Thymus (tissue), 11 donors: ENCODE measurements at regions not wholly inside any gene's neighbourhood (a gene's known extent, or its start where the extent isn't known, plus 50 kb on each side); places are given as distances from the start of the nearest gene placed in this dataset.
"Not testable (repeated sequence)": the region's sequence is repeated elsewhere in the genome, so short reads cannot be mapped to it uniquely, and the experiment has no call there.

Experiments used
- DNase-seq, 9 donors: peaks; one replicate each; pipeline ENCODE4 v3.0.0-alpha.2; 2013; ENCODE audit warnings: low spot score in 9 of 9, low read depth in 6 of 9, missing footprints in 1 of 9
- H3K27ac ChIP-seq, 2 donors: one replicate each; pipeline ENCODE4 v1.5.1; 2013; ENCODE audit warnings: control low read depth in 1 of 2, low read depth in 1 of 2, low read length in 1 of 2, mild to moderate bottlenecking in 1 of 2, moderate library complexity in 1 of 2
- H3K27me3 ChIP-seq, 2 donors: one replicate each; pipeline ENCODE4 v1.5.1; 2013; ENCODE audit warnings: low read length in 1 of 2; ENCODE audit not compliant: control insufficient read depth in 2 of 2, insufficient read depth in 1 of 2
- H3K36me3 ChIP-seq, 2 donors: one replicate each; pipeline ENCODE4 v1.5.1; 2013; ENCODE audit warnings: low read length in 1 of 2, mild to moderate bottlenecking in 1 of 2, moderate library complexity in 1 of 2; ENCODE audit not compliant: control insufficient read depth in 2 of 2, insufficient read depth in 2 of 2
- H3K4me1 ChIP-seq, 2 donors: one replicate each; pipeline ENCODE4 v1.5.1; 2013; ENCODE audit warnings: low read length in 2 of 2; ENCODE audit not compliant: control insufficient read depth in 2 of 2, insufficient read depth in 2 of 2
- H3K4me3 ChIP-seq, 2 donors: one replicate each; pipeline ENCODE4 v1.5.1; 2013; ENCODE audit warnings: low read length in 2 of 2, control low read depth in 1 of 2, mild to moderate bottlenecking in 1 of 2
- H3K9me3 ChIP-seq, 2 donors: one replicate each; pipeline ENCODE4 v1.5.1; 2013; ENCODE audit warnings: low read length in 1 of 2, mild to moderate bottlenecking in 1 of 2; ENCODE audit not compliant: control insufficient read depth in 2 of 2, insufficient read depth in 1 of 2
- WGBS: extraction: QIAGEN DNeasy Blood & Tissue Kit; methylation state at CpG from one replicate; pipeline ENCODE4 v1.1.7; 2013; 5-methylcytosine and 5-hydroxymethylcytosine counted together
- donor health status: healthy.

GRCh38 chr9:42792725-42793124 lies 609.3 kb downstream of the SPATA31A6 start:
- H3K36me3 ChIP-seq, H3K9me3 ChIP-seq, DNase-seq, H3K4me1 ChIP-seq, H3K4me3 ChIP-seq, H3K27ac ChIP-seq, H3K27me3 ChIP-seq: not testable (repeated sequence)
- WGBS, result 67% methylated on average over 16 of the region's 16 CpGs

GRCh38 chr9:42798571-42798970 lies 615.1 kb downstream of the SPATA31A6 start:
- DNase-seq, H3K27me3 ChIP-seq, H3K4me3 ChIP-seq, H3K4me1 ChIP-seq, H3K9me3 ChIP-seq, H3K36me3 ChIP-seq, H3K27ac ChIP-seq: not testable (repeated sequence)
- 19% methylated on average over 1 of the region's 1 CpG for WGBS

DNA sequence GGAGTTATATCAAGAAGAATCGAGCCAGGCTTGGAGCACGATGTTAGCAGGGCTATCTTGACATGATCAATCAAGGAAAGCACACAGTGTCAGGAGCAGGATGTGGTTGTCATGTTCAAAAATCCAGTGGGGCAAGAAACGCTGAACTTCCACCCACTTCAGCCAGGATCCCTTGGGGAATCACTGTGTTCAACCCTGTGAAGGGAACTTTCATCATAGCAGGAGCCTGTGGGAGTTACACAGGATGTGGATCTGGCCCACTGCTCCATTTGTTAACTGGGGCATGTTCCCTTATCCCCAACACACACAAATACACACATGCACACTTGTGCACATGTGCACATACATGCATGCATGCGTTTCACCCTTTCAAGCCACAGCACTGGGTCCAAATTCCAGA lies 619.3 kb downstream of the SPATA31A6 start:
- not testable (repeated sequence) for H3K4me3 ChIP-seq, H3K27me3 ChIP-seq, H3K9me3 ChIP-seq, DNase-seq, H3K36me3 ChIP-seq, H3K27ac ChIP-seq, H3K4me1 ChIP-seq
- 78% methylated on average over 4 of the region's 4 CpGs for WGBS

DNA sequence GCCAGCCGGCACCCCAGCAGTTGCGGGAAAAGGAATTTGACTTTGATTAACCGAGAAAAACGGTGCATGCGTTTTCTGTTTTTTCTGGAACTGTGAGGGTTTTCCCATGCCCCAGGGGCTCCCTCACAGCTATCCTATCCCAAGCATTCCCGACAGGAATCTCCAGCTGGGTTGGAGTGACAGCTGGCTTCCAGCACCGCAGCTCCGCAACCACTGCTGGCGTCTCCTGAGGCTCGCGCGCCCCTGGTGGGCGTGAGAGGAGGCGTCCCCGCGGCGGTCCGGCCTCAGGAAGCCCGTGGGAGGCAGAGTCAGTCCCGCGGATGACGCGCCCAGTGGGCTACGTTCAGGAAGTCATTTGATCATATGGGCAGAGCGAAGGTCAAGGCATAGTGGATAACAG lies 623.2 kb downstream of the SPATA31A6 start:
- not testable (repeated sequence) for H3K36me3 ChIP-seq, H3K9me3 ChIP-seq, H3K4me1 ChIP-seq, H3K27me3 ChIP-seq, H3K27ac ChIP-seq, DNase-seq, H3K4me3 ChIP-seq
- WGBS, result 34% methylated on average over 21 of the region's 25 CpGs

DNA sequence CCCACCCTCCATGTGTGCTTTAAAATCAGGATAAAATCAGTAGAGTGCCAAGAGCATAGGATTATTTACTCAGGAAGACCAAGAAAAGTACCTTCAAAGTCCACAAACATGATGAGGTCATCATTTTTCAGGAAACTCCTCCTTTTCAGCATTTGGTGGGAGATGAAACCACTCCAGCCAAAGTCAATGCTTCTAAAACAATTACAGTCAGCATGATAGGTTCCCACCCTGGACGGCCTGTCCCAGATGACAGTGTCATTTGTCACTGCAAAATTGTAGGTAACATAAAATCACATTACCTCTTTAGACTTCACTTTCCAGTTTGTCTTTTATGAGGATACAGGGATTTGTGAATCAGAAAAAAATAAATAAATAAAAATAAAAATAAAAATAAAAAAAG lies 638.0 kb downstream of the SPATA31A6 start:
- H3K27ac ChIP-seq, H3K27me3 ChIP-seq, H3K36me3 ChIP-seq, H3K4me3 ChIP-seq, H3K9me3 ChIP-seq, H3K4me1 ChIP-seq, DNase-seq: not testable (repeated sequence)
- 95% methylated on average over 1 of the region's 1 CpG for WGBS

DNA sequence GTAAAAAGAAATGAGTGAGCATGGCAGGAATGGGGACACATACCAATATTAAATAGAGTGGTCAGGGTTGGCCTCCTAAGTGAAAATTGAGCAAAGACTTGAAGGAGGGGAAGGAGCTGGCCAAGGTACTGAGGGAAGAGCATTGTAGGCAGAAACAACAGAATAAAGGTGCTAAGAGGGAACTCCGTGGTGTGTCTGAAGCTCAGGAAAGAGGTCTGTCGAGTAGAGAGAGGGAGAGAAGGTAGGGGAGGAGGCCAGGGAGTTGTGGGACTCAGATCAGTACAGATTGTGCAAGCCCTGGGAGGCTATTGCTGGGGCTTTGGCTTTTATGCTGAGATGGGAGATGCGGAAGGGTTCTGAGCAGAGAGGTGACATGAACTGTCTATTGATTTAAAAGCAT lies 664.7 kb downstream of the SPATA31A6 start:
- WGBS, result 100% methylated on average over 1 of the region's 3 CpGs
- not testable (repeated sequence) for H3K4me3 ChIP-seq

DNA sequence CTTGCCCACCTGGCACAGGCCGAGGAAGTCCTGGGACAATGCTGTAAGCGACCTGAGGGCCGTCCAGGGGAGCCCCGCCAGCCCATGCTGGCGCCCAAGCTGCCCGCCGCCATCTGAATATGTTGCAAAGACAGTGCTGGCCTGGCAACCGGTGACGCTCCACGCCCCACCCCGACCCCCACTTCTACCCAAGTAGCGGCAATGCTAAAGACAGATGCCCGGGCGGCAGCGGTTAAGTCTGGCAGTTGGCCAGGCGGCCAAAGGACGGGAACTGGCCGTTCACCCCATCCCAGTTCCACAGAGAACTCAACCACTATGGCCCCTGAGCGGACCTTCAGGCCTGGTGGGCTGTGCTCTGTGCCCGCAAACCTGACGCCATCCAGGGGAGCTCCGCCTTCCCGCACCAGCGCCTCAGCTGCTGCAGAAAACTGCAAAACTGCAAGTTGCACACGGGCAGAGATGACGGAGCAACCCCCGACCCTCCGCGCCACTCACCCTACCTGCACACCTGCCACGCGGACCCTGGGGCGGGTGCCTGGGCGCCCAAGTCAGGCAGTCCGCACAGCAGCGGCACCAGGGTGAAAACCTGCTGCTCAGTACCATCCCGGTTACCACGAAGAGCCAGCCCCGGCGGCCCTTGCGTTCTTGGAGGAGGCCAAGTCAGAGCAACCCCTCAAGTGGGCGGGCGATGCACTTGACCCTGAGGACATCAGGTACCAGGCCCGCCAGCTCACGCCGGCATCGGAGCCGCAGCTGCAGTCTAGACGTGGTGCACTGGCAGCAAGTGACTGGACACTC lies 667.6 kb downstream of the SPATA31A6 start:
- not testable (repeated sequence) for H3K4me3 ChIP-seq, DNase-seq, H3K27me3 ChIP-seq, H3K27ac ChIP-seq, H3K9me3 ChIP-seq, H3K36me3 ChIP-seq, H3K4me1 ChIP-seq
- 47% methylated on average over 48 of the region's 48 CpGs for WGBS

More for the DNA sequence above, 664.7 kb downstream of the SPATA31A6 start:
- H3K9me3 ChIP-seq, H3K27ac ChIP-seq, DNase-seq, H3K4me1 ChIP-seq, H3K36me3 ChIP-seq, H3K27me3 ChIP-seq: not testable (repeated sequence)

DNA sequence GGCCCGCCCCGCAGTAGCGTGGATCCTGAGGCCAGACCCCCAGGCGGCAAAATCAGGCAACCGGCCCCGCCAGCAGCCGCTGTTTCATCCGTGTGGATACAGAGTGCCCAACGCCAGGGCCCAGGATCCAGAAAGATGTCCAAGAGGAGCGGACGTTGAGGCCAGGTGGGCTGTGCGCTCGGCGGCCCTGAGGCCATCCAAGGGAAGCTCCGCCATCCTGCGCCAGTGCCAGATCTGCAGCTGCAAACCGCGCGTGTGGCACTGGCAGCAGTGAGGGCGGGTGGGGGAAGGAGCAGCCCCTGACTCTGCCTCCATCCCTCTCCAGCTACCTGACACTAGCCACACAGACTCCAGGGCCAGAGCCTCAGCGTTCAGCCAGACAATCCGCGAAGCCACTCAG lies 668.2 kb downstream of the SPATA31A6 start:
- not testable (repeated sequence) for H3K27me3 ChIP-seq, H3K36me3 ChIP-seq, H3K27ac ChIP-seq, H3K9me3 ChIP-seq, H3K4me1 ChIP-seq
- DNase-seq, result peak in 1 of 9 donors; percentile 0
- H3K4me3 ChIP-seq, result peak overlapping the region in 1 of 2 donors; percentile 45
- 14% methylated on average over 22 of the region's 23 CpGs for WGBS

- H3K9me3 ChIP-seq, H3K27ac ChIP-seq, H3K27me3 ChIP-seq, H3K36me3 ChIP-seq, H3K4me1 ChIP-seq: not testable (repeated sequence)
- WGBS, result 11% methylated on average over 66 of the region's 66 CpGs
- H3K4me3 ChIP-seq, result peak overlapping the region; percentile 35 to 45
- peak in 3 of 9 donors; percentile 1 to 62 (median 36) for DNase-seq
Observed at GRCh38 chr9:42852133-42852930, 668.9 kb downstream of the SPATA31A6 start.
